Liver (tissue), 7 donors: ENCODE measurements at regions not wholly inside any gene's neighbourhood (a gene's known extent, or its start where the extent isn't known, plus 50 kb on each side); places are given as distances from the start of the nearest gene placed in this dataset.

Experiments
- DNase-seq: peaks from one replicate; pipeline ENCODE4 v3.0.0-alpha.2; 2017; ENCODE audit warnings: low spot score
- H3K27ac ChIP-seq, 2 donors: one replicate each; pipeline ENCODE4 v1.7.0; 2013; ENCODE audit warnings: inconsistent platforms in 2 of 2, low read length in 2 of 2, control low read depth in 1 of 2, low read depth in 1 of 2, mild to moderate bottlenecking in 1 of 2
- H3K27me3 ChIP-seq, 4 donors: one replicate each; pipeline versions ENCODE4 v1.6.1 to v1.7.0; 2013; ENCODE audit warnings: low read length in 3 of 4, inconsistent platforms in 1 of 4, mild to moderate bottlenecking in 1 of 4, moderate library complexity in 1 of 4; ENCODE audit not compliant: control insufficient read depth in 4 of 4, insufficient read depth in 4 of 4
- H3K36me3 ChIP-seq, 4 donors: one replicate each; pipeline versions ENCODE4 v1.6.1 to v1.7.0; 2013; ENCODE audit warnings: low read length in 3 of 4, mild to moderate bottlenecking in 3 of 4, low read depth in 1 of 4, moderate library complexity in 1 of 4; ENCODE audit not compliant: control insufficient read depth in 4 of 4, insufficient read depth in 3 of 4
- H3K4me1 ChIP-seq, 4 donors: one replicate each; pipeline versions ENCODE4 v1.6.1 to v1.7.0; 2013; ENCODE audit warnings: low read length in 3 of 4, mild to moderate bottlenecking in 3 of 4, moderate library complexity in 1 of 4; ENCODE audit not compliant: control insufficient read depth in 4 of 4, insufficient read depth in 4 of 4
- H3K4me3 ChIP-seq, 3 donors: one replicate each; pipeline versions ENCODE4 v1.6.1 to v1.7.0; 2013; ENCODE audit warnings: low read length in 3 of 3, control low read depth in 1 of 3, low read depth in 1 of 3, mild to moderate bottlenecking in 1 of 3
- H3K9ac ChIP-seq, 2 donors: one replicate each; pipeline ENCODE4 v1.7.0; 2013; ENCODE audit warnings: low read length in 2 of 2, mild to moderate bottlenecking in 2 of 2, moderate library complexity in 2 of 2, control low read depth in 1 of 2, low read depth in 1 of 2
- H3K9me3 ChIP-seq, 4 donors: one replicate each; pipeline versions ENCODE4 v1.6.1 to v1.7.0; 2013; ENCODE audit warnings: low read length in 3 of 4; ENCODE audit not compliant: control insufficient read depth in 4 of 4
- ATF3 ChIP-seq: IDR thresholded peaks from 2 replicates; pipeline ENCODE4 v1.6.1; 2016; ENCODE audit warnings: antibody characterized with exemption
- FOXA1 ChIP-seq: IDR thresholded peaks from 2 replicates; pipeline ENCODE4 v1.6.1; 2016; ENCODE audit warnings: antibody characterized with exemption
- GABPA ChIP-seq, 2 donors: IDR thresholded peaks in 1 of 2; conservative IDR thresholded peaks in 1 of 2; 2 replicates each; pipeline ENCODE4 v1.6.1; 2016; ENCODE audit warnings: antibody characterized with exemption in 2 of 2, mild to moderate bottlenecking in 1 of 2, moderate library complexity in 1 of 2
- HNF4A ChIP-seq, 2 donors: conservative IDR thresholded peaks; 2 replicates each; pipeline ENCODE4 v1.6.1; 2016; ENCODE audit warnings: antibody characterized with exemption in 2 of 2, mild to moderate bottlenecking in 2 of 2
- HNF4G ChIP-seq: IDR thresholded peaks from 2 replicates; pipeline ENCODE4 v1.6.1; 2016; ENCODE audit warnings: antibody characterized with exemption
- JUND ChIP-seq, 2 donors: IDR thresholded peaks; 2 replicates each; pipeline ENCODE4 v1.6.1; 2016; ENCODE audit warnings: antibody characterized with exemption in 2 of 2
- NR2F2 ChIP-seq: IDR thresholded peaks from 2 replicates; pipeline ENCODE4 v1.6.1; 2016; ENCODE audit warnings: antibody characterized with exemption
- RAD21 ChIP-seq, 2 donors: IDR thresholded peaks; 2 replicates each; pipeline ENCODE4 v1.6.1; 2016; ENCODE audit warnings: antibody characterized with exemption in 2 of 2, mild to moderate bottlenecking in 2 of 2
- REST ChIP-seq: IDR thresholded peaks from 2 replicates; pipeline ENCODE4 v1.6.1; 2016; ENCODE audit warnings: antibody characterized with exemption, mild to moderate bottlenecking
- RXRA ChIP-seq, 2 donors: IDR thresholded peaks; 2 replicates each; pipeline ENCODE4 v1.6.1; 2017 to 2018; ENCODE audit warnings: antibody characterized with exemption in 2 of 2, mild to moderate bottlenecking in 1 of 2
- SP1 ChIP-seq: IDR thresholded peaks from 2 replicates; pipeline ENCODE4 v1.6.1; 2018; ENCODE audit warnings: antibody characterized with exemption, mild to moderate bottlenecking
- YY1 ChIP-seq: IDR thresholded peaks from 2 replicates; pipeline ENCODE4 v1.6.1; 2016; ENCODE audit warnings: antibody characterized with exemption, mild to moderate bottlenecking
- ZBTB33 ChIP-seq: IDR thresholded peaks from 2 replicates; pipeline ENCODE4 v1.6.1; 2016; ENCODE audit warnings: antibody characterized with exemption
- WGBS: extraction: QIAGEN DNeasy Blood & Tissue Kit; methylation state at CpG from one replicate; pipeline ENCODE4 v1.1.7; 2013; 5-methylcytosine and 5-hydroxymethylcytosine counted together
- donor health status: healthy.
- donor health status: healthy.
- donor health status: healthy.
- donor health status: healthy.

DNA sequence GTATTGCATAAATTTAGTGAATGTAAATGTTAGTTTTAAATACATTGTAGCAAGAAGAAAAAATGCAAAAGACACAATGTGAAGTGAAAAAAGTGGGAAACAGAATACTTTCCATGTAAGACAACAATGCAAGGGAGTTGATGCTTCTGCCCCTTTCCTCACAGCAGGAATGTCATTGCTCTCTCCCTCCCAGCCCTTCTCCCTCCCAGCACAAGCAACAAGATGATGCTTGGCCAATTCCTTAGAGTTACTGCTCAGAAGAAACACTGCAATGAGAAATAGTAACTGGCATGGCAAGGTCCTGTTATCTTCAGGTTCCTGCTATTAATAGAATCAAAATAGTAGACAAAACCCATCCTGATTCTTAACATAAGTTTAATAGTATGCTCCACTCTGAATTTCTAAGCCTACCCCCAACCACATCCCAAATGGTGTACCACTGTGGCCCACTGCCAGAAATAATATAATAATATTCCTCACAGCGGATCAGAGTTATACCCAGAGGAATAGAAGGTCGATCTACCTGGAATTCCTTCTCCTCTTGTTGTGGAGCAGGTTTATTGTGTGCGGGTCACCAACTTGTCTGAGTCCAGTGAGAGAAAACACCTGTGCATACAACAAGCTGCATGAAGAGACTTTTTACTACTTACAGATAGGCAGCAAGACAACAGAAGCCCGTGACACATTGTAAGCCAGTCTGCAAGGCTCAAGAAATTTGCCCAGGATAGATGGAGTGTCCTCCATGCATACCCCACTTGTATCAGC is 69.8 kb upstream of the SLC7A11 start:
- WGBS: 83% methylated on average over 4 of the region's 4 CpGs
- Histone ChIP-seq H3K4me3 (no peak overlapping the region), H3K27me3 (no peaks in the 10 kb centered on the region), H3K9ac (no peak overlapping the region), H3K4me1 (no peaks in the 10 kb centered on the region), H3K36me3 (no peaks in the 10 kb centered on the region), H3K9me3 (peaks cover 0 to 3% (median 0%) of the 10 kb centered on the region in 4 donors), H3K27ac (no peak overlapping the region)
- no peak for TF ChIP-seq SP1
- no peak for TF ChIP-seq FOXA1
- no peak for TF ChIP-seq JUND (IDR thresholded peaks at IDR 0.05)
- no peak for TF ChIP-seq GABPA (IDR thresholded peaks at IDR 0.05 in 1 of 2, conservative IDR thresholded peaks at IDR 0.05 in 1 of 2)
- TF ChIP-seq ATF3: no peak
- TF ChIP-seq ZBTB33: no peak
- TF ChIP-seq RXRA (IDR thresholded peaks at IDR 0.05): no peak
- TF ChIP-seq HNF4A (conservative IDR thresholded peaks at IDR 0.05): no peak
- TF ChIP-seq NR2F2: no peak
- TF ChIP-seq YY1: no peak
- no peak for TF ChIP-seq HNF4G
- DNase-seq: no peak

DNA sequence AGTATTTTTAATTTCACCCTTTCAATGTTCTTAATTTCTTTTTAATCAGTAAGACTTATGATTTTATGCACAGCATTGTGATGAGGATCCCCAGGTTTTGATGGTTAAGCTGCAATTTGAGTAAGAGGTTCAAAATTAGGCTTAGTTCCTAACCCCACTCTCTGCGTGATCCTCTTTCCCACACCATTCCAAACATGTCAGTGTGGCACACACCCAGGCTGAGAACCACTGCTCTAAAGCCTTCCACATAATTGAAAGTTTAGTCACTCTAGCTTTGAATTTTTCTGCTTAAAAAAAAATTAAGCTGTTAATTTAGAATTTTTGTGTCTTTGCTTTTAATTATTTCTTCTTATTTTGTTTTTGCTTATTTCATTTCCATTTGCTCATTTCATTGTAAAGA is 68.8 kb upstream of the SLC7A11 start:
- Histone ChIP-seq H3K9ac (no peak overlapping the region), H3K4me1 (no peaks in the 10 kb centered on the region), H3K36me3 (no peaks in the 10 kb centered on the region), H3K27ac (no peak overlapping the region), H3K4me3 (no peak overlapping the region), H3K9me3 (peaks cover 0 to 3% (median 0%) of the 10 kb centered on the region in 4 donors), H3K27me3 (no peaks in the 10 kb centered on the region)
- 84% methylated on average over 1 of the region's 1 CpG for WGBS
- no peak for DNase-seq
- no peak for TF ChIP-seq ATF3
- no peak for TF ChIP-seq RXRA (IDR thresholded peaks at IDR 0.05)

DNA sequence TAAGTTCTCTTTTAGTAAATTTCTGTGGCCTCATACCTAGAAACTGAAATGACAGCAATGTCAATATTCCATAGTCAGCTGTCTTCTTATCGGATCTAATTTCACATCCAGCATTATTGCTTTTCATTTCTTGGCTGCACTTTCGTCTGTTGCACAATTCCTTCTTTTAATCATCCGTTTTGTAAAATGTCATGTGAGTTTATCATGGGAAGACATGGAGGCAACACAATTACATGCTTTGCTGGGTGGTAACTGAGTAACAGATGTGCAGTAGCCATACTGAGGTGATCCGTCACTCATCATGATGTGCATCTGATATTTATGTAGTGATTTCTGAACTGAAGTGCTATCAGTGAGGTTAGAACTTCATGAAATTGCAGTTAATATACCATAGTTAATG is 68.3 kb upstream of the SLC7A11 start:
- TF ChIP-seq GABPA (IDR thresholded peaks at IDR 0.05 in 1 of 2, conservative IDR thresholded peaks at IDR 0.05 in 1 of 2) (no peak), FOXA1 (no peak), NR2F2 (no peak), HNF4A (conservative IDR thresholded peaks at IDR 0.05) (no peak), HNF4G (no peak), SP1 (no peak), RXRA (IDR thresholded peaks at IDR 0.05) (no peak), REST (no peak), RAD21 (IDR thresholded peaks at IDR 0.05) (no peak), ATF3 (no peak), YY1 (no peak)
- WGBS: 65% methylated on average over 4 of the region's 4 CpGs

More for the DNA sequence above, 68.3 kb upstream of the SLC7A11 start:
- H3K9me3 ChIP-seq: peaks cover 0 to 3% (median under 1%) of the 10 kb centered on the region in 4 donors
- no peak overlapping the region for H3K9ac ChIP-seq
- no peaks in the 10 kb centered on the region for H3K36me3 ChIP-seq
- no peak for DNase-seq
- H3K4me3 ChIP-seq: no peak overlapping the region
- H3K4me1 ChIP-seq: no peaks in the 10 kb centered on the region
- H3K27me3 ChIP-seq: no peaks in the 10 kb centered on the region
- no peak overlapping the region for H3K27ac ChIP-seq
